ENCODE measurements at regions not wholly inside any gene's neighbourhood (a gene's known extent, or its start where the extent isn't known, plus 50 kb on each side); places are given as distances from the start of the nearest gene placed in this dataset.

DNA sequence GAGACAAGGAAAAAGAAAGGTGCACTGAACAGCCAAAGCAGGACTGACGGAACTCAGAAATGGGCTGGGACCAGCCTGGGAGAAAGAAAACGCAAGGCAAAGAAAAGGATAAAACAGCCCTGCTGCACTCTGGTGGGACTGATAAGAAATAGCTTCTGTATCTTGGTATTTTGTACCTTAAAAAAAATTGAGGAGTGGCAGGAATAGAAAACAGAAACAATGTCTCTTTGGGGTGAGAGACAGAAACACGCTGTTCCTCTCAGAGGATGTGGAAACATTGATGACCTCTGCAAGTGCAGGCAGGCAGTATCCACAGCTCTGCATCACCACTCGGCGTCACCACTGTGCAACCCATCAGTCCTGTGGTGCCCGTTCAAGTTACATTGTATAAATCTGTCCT lies 152.5 kb upstream of the SPRY1 start:
- H3K4me3 ChIP-seq (ENCODE audit: control insufficient read depth, low read depth, low read length): no peak overlapping the region
- no peak for TF ChIP-seq CTCF (conservative IDR thresholded peaks at IDR 0.05; ENCODE audit: control insufficient read depth, insufficient read depth, low read depth, low read length)
- DNase-seq (ENCODE audit: low read depth): peak; percentile 17

GRCh38 chr4:123246085-123246484 lies 150.5 kb upstream of the SPRY1 start:
- TF ChIP-seq CTCF (conservative IDR thresholded peaks at IDR 0.05; ENCODE audit: control insufficient read depth, insufficient read depth, low read depth, low read length): no peak
- H3K4me3 ChIP-seq (ENCODE audit: control insufficient read depth, low read depth, low read length): no peak overlapping the region
- no peak for DNase-seq (ENCODE audit: low read depth)

DNA sequence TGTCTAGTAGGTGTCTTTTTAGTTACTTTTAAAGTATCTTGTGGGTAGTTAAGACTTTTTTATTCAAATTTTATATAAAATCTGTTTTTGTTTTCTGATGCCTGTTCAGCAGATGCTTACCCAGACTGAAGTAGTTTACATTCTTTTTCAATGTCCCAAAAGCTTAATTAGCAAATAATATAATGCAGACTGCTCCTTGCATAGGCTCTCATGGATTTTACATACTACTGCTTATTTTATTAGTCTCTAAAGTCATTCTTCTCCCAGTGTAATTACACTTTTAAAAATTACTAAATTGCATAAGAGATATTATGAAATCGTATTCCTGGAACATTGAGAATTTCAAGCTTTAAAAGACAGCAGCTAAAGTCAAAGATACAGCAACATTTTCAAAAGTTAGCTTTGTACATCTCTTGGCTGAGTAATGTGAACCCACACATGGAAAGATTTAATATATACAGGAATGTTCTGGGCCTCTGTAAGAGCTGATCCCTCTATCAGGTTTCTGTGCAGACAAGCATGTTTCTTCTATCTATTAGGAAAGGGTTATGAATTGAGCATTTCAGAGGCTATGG lies 148.4 kb upstream of the SPRY1 start:
- DNase-seq (ENCODE audit: low read depth): peak; percentile 49
- no peak for TF ChIP-seq CTCF (conservative IDR thresholded peaks at IDR 0.05; ENCODE audit: control insufficient read depth, insufficient read depth, low read depth, low read length)
- H3K4me3 ChIP-seq (ENCODE audit: control insufficient read depth, low read depth, low read length): no peak overlapping the region

- no peak overlapping the region for H3K4me3 ChIP-seq (ENCODE audit: control insufficient read depth, low read depth, low read length)
- no peak for TF ChIP-seq CTCF (conservative IDR thresholded peaks at IDR 0.05; ENCODE audit: control insufficient read depth, insufficient read depth, low read depth, low read length)
- no peak for DNase-seq (ENCODE audit: low read depth)
Observed at GRCh38 chr4:123249821-123250220, 146.8 kb upstream of the SPRY1 start.

DNA sequence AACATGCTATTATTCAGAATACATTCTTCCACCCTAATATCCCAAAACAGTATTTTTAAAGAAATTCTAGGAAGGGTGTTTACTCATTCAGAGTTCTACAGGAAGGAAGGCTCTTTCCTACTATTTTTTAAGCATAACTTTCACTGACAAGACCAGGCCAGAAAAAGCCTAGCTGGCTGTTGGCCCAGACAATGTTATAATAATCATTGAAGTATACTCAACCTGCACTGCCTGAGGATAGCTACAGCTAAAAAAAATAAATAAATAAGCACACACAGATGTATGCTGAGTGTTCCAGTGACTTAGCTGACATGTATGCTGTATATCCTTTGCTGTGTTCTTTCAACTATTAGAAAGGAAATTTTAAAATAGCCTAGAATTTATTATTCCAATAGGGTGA lies 145.8 kb upstream of the SPRY1 start:
- DNase-seq (ENCODE audit: low read depth): peak; percentile 30
- TF ChIP-seq CTCF (conservative IDR thresholded peaks at IDR 0.05; ENCODE audit: control insufficient read depth, insufficient read depth, low read depth, low read length): no peak
- no peak overlapping the region for H3K4me3 ChIP-seq (ENCODE audit: control insufficient read depth, low read depth, low read length)

GRCh38 chr4:123255971-123256370 lies 140.6 kb upstream of the SPRY1 start:
- no peak for TF ChIP-seq CTCF (conservative IDR thresholded peaks at IDR 0.05; ENCODE audit: control insufficient read depth, insufficient read depth, low read depth, low read length)
- no peak overlapping the region for H3K4me3 ChIP-seq (ENCODE audit: control insufficient read depth, low read depth, low read length)
- no peak for DNase-seq (ENCODE audit: low read depth)

GRCh38 chr4:123256901-123257300 lies 139.7 kb upstream of the SPRY1 start:
- DNase-seq (ENCODE audit: low read depth): no peak
- no peak overlapping the region for H3K4me3 ChIP-seq (ENCODE audit: control insufficient read depth, low read depth, low read length)
- no peak for TF ChIP-seq CTCF (conservative IDR thresholded peaks at IDR 0.05; ENCODE audit: control insufficient read depth, insufficient read depth, low read depth, low read length)
